Esophagus squamous epithelium (tissue), 4 donors: ENCODE measurements at regions not wholly inside any gene's neighbourhood (a gene's known extent, or its start where the extent isn't known, plus 50 kb on each side); places are given as distances from the start of the nearest gene placed in this dataset.

Experiments used
- POLR2A ChIP-seq, 4 donors: fragments of 450-650 bp; IDR thresholded peaks; one replicate each; pipeline ENCODE4 v1.6.1; 2017; ENCODE audit warnings: antibody characterized with exemption in 4 of 4, mild to moderate bottlenecking in 4 of 4, moderate library complexity in 3 of 4
- TF ChIP-seq, protein P1 (sequence below), 6 experiments: fragments of 450-650 bp in 4 of 6; fragments of 200-600 bp in 2 of 6; sonication (generic) in 2 of 6; IDR thresholded peaks; one replicate each; pipeline ENCODE4 v1.5.1; 2016 to 2019; ENCODE audit warnings: antibody characterized with exemption in 6 of 6, mild to moderate bottlenecking in 4 of 6, moderate library complexity in 4 of 6

DNA sequence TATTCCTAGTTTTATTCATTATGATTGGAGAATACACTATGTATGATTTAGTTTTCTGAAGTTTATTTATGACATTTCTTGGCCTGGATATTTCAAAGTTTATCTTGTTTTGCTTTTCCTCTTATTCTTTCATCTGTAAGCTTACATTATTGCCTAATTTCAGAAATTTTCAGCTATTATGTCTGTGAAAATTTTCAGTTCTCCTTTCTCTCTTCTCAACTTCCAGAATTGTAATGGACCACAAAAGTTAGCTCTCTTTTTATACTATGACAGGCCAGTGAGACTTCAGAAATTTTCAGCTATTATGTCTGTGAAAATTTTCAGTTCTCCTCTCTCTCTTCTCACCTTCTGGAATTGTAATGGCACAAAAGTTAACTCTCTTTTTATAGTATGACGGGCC, 97.2 kb upstream of the SCN7A start:
- TF ChIP-seq, protein P1, sequence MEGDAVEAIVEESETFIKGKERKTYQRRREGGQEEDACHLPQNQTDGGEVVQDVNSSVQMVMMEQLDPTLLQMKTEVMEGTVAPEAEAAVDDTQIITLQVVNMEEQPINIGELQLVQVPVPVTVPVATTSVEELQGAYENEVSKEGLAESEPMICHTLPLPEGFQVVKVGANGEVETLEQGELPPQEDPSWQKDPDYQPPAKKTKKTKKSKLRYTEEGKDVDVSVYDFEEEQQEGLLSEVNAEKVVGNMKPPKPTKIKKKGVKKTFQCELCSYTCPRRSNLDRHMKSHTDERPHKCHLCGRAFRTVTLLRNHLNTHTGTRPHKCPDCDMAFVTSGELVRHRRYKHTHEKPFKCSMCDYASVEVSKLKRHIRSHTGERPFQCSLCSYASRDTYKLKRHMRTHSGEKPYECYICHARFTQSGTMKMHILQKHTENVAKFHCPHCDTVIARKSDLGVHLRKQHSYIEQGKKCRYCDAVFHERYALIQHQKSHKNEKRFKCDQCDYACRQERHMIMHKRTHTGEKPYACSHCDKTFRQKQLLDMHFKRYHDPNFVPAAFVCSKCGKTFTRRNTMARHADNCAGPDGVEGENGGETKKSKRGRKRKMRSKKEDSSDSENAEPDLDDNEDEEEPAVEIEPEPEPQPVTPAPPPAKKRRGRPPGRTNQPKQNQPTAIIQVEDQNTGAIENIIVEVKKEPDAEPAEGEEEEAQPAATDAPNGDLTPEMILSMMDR (IDR thresholded peaks at IDR 0.05): no peak
- TF ChIP-seq POLR2A (IDR thresholded peaks at IDR 0.05): no peak
